NCI-H2227 treated with DMSO at 0.1 percent for 48 hours (cell line): ENCODE measurements at regions not wholly inside any gene's neighbourhood (a gene's known extent, or its start where the extent isn't known, plus 50 kb on each side); places are given as distances from the start of the nearest gene placed in this dataset.

Source experiments
- DNase-seq: peaks from one replicate; lab custom pipeline; 2025; lab: John Stamatoyannopoulos, UW

- DNase-seq = no peak
These were observed 374.5 kb upstream of the NBEA start for GRCh38 chr13:34567597-34567996.

DNA sequence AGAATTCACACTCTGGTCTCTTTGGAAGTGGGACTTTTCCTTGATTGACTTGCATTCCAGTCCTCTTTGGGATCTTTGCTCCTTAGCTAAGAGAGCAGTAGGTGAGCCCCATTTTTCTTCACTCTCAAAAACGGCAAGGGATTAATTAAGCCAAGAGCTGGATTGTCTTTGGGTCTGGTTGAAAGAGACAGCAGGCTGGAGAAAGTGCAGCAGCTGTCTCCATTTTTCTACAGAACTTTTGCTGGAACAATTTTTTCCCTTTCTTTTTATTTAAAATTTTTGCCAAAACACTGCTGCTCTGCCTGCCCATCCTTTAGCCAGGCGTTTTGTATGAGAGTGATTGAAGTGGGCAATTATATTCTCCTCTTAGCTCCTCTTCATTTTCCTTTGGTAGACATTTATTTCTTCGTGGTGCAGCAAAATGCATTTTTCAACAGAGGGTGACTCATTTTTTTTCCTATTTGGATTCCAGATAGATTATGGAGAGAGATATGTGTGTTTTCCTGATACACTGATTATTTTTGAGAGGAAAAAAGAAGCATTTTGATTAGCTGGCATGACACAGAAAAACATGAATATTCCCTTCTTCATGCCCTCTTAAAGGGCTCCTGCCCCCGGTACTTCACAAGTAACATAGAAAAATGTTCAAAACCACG, 371.2 kb upstream of the NBEA start:
- peak; percentile 4 for DNase-seq

- DNase-seq = no peak
These were observed 370.4 kb upstream of the NBEA start for GRCh38 chr13:34571716-34572115.

- DNase-seq = no peak
These were observed 365.0 kb upstream of the NBEA start for GRCh38 chr13:34577051-34577450.

DNA sequence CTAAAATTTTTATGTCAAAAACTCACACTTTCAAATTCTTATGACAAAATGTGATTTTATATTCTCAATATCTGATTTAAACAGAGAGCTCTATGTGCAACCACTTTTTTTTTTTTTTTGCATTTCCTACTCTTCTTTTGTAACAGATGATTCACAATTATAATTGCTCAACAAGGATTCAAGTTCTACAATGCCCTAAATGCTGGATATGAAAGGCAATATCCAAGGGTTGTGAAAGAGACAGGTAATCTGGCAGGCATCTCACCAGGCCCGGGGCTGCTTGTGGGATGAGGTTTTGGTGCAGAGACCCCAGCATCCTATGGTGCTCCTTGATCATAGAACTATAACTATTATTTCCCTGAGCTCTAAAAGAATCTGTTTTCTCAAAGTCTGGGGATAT, 363.6 kb upstream of the NBEA start:
- no peak for DNase-seq

GRCh38 chr13:34578917-34579316, 363.2 kb upstream of the NBEA start:
- no peak for DNase-seq

- DNase-seq = no peak
These were observed 358.9 kb upstream of the NBEA start for GRCh38 chr13:34583181-34583580.

DNA sequence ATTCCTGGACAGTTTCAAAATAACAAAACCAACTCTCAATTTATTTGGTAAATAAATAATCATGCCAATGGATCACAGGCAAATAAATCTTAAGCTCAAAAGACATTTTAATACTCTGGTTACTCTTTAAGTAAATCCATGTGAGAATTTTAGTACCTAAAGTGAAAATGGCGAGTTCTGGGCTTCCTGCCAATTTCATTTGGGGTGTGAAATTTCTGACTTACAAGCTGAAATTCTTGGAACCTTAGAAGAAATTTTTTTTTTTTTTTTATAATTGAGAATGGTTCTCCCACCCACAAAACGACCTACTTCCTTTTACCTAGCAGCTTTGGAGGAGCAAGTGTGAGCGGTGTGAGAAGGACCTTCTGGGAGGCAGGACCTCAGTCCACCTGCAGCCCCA, 354.5 kb upstream of the NBEA start:
- DNase-seq = no peak

DNA sequence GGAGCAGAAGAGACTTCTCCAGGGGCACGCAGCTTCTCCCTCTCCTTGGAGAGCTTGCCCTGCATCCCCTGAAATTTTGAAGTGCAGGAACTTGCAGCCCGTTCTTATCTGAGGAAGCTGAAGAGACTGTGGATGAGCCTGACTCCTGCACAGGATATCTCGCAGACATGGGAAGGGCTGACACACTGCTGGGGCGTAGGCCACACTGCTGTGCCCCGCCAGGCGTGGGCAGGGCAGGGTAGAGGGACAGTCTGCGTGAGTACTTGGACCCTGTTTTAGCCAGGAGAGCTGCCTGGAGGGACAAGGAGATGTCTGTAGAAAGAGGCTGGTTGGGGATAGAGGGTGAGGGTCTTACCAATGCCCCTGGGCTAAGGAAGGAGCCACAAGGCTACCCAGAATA, 353.7 kb upstream of the NBEA start:
- no peak for DNase-seq

GRCh38 chr13:34589581-34589980, 352.5 kb upstream of the NBEA start:
- no peak for DNase-seq

GRCh38 chr13:34591129-34591528, 350.9 kb upstream of the NBEA start:
- no peak for DNase-seq

- DNase-seq = no peak
These were observed 350.1 kb upstream of the NBEA start for GRCh38 chr13:34591900-34592529.

DNA sequence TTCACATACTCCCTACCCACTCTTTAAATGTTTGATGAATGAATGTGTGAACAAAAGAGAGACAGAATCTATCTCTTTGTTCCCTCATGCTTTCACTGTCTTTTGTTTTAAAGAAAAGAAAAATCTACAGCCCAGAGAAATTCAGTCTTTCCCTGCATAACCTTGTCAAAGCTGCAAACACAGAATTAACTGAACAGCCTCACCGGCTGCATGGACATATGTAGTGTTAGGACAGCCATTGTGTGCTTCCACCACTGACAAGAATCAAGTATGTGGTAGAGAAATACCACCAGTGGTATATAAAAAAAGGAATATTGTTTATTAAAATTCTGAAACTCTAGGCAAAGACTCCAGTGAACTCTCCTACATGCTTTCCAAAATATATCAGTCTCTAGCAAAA, 348.4 kb upstream of the NBEA start:
- no peak for DNase-seq

GRCh38 chr13:34594507-34594906, 347.6 kb upstream of the NBEA start:
- peak; percentile 9 for DNase-seq

DNA sequence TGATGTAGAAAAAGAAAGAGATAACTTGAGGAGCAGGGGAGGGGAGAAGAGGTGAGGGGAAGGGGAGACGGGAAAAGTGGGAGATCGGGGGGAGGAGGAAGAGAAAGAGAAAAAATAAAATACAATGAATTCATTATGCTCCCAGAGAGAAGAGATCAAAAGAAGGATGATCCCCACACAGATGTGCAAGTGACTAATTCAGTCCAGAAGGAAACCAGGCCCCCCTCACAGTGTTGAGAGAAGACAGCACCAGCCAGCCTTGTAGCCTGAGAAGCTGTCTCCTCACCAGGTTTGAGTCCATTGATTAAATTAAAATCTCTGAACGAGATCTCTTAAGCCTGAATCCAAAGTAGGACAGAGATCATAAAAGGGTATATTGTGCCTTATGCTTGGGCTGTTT, 333.7 kb upstream of the NBEA start:
- DNase-seq = no peak

- DNase-seq = peak; percentile 18
These were observed 330.4 kb upstream of the NBEA start for GRCh38 chr13:34611671-34612070.

- DNase-seq = no peak
These were observed 324.5 kb upstream of the NBEA start for GRCh38 chr13:34617473-34618083.

- DNase-seq = no peak
These were observed 323.4 kb upstream of the NBEA start for GRCh38 chr13:34618654-34619053.

- no peak for DNase-seq
These were observed 322.7 kb upstream of the NBEA start for GRCh38 chr13:34619326-34619725.

DNA sequence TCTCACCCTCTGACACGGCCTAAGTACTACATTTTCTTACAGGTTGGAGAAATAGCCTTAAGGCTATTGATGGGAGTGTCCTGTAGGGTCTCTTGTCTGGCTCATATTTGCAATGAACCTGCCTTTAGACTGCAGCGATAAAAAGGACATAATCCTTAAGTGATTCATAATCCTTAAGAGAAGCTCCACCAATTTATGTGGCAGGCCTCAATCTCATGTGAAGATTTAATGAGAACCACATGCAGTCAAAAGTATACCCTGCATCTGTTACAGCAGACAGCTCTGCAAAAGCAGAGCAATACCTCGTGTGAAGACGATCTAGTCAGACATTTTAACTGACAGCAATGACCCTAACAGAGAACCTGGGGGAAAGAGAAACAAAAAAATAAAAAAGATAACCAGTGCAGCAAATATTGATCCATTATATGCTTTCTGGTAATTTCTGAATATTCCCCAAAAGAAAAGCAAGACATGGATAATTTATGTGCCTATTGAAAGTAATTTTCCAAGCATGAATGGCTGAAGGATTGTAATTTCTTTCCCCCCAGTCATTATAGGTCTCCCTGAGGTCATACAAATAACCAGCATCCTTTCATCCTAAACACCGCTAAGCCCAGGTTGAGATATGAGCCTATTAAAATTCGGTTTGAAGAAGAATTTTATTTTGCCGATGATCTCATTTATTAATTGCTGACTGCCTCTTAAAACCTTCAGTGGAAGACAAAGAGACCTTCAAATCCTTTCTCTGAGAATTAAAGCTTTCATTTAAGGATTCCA, 321.8 kb upstream of the NBEA start:
- DNase-seq = peak; percentile 99

GRCh38 chr13:34620862-34621261, 321.2 kb upstream of the NBEA start:
- DNase-seq = peak; percentile 95

DNA sequence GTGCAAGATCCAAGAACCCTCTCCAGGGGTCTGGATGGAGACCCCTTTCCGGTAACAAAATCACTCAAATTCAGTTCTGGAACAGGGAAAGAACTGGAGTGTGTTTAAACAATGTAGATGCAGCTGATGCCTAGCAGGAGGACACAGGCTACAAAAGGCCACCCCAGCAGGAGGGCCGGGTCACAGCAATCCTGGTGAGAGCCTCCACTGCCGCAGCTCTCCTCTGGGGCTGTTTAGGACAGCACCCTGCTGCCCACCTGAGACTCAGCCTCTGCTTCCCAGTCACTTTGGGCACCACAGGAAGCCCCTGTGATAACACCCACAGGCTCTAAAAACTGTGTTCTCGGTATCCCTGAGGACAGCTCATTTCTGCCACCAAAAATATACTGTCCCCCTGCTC, 318.7 kb upstream of the NBEA start:
- no peak for DNase-seq
